ENCODE measurements at regions not wholly inside any gene's neighbourhood (a gene's known extent, or its start where the extent isn't known, plus 50 kb on each side); places are given as distances from the start of the nearest gene placed in this dataset.

DNA sequence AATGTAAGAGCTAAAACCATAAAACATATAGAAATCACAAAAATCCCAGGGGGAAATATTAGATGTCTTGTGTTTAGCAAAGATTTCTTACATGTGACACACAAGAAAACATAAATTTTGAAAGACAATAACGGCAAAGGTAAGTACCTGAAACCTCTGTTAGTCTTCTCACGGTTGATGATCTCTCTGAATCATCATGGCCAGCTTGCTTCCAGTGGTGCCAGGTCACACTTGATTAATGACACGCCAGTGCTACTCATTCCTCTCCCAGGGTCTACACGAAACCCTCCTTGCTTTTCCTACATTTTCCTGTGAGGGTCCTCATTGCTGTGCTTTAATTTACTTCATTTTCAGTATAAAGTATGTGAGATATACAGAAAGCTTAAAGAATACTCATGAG lies 114.4 kb upstream of the PARP11 start:
- no peak for DNase-seq

- no peak for DNase-seq
Observed at GRCh38 chr12:3980504-3981272, 107.5 kb upstream of the PARP11 start.

GRCh38 chr12:3977621-3978020 lies 104.4 kb upstream of the PARP11 start:
- no peak for DNase-seq

- DNase-seq: no peak
Observed at GRCh38 chr12:3976351-3976938, 103.2 kb upstream of the PARP11 start.

- DNase-seq: no peak
Observed at GRCh38 chr12:3975652-3976051, 102.5 kb upstream of the PARP11 start.

DNA sequence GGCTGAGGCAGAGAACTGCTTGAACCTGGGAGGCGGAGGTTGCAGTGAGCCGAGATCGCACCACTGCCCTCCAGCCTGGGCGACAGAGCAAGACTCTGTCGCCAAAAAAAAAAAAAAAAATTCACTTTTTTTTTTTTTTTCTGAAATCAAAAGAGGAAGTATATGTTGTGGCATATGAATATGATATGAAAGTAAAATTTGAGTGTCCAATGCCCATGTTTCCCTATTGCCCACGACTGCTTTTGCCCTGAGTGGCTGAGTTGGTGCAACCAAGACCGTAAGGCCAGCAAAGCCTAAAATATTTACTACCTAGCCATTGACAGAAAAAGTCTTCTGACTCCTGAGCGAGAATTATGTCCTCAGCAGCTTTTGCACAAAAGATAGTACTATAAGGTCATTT lies 101.7 kb upstream of the PARP11 start:
- no peak for DNase-seq

DNA sequence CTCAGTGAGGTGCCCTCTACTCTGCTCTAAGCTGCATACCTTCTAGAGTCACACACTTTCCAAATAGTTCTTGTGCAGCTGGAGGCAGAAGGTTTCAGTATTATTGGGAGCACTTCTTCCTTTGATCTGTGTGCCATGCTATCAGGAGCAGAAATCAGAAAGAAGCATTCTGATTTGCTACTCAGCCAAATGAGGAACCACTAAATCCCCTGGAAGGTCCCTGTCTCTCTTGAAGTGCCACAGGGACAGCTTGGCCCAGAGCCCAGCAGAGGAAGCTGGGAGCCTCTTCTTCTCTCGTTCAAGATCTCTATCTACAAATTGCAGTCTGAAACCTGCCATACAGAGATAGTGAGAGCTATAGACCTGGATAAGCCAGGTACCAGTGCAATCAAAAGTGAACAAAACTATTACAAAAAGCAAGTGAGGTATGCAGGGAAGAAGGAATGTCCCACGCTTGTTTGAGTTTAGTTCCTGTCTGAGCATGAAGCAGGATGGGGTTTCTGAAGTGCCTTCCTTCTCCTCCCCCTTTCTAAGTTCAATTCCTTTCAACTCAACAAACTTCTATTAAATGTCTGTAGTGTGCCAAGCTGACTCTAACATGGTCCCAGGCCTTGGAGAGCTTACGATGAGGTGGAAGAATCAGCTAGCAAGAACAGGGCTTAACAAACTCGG lies 100.9 kb upstream of the PARP11 start:
- DNase-seq: no peak

DNA sequence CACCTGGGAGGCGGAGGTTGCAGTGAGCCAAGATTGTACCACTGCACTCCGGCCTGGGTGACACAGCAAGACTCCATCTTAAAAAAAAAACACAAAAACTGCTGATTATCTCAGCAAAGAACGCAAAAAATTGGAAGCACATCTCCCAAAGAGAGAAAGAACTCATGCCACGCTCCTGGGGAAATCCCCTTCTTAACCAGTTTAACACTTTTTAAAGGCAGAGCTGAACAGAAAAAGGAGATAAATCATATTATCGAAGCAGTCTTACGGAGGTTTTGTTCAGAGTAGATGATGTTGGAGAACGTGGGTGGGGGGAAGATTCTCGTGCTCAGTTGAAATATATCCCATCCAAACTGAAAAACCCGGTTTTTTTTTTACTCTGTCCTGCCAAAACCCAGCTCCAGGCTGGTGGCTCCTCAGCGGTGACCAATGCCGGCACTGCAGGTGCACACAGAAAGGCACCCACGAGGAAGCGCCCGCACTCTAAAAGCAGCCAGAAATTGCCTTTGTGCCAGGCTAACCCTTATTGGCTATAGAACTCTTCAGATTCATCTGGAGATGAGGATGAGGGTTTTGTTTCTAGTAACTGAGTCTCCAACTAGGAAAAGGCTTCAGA lies 100.2 kb upstream of the PARP11 start:
- no peak for DNase-seq

- no peak for DNase-seq
Observed at GRCh38 chr12:3972576-3972975, 99.4 kb upstream of the PARP11 start.

DNA sequence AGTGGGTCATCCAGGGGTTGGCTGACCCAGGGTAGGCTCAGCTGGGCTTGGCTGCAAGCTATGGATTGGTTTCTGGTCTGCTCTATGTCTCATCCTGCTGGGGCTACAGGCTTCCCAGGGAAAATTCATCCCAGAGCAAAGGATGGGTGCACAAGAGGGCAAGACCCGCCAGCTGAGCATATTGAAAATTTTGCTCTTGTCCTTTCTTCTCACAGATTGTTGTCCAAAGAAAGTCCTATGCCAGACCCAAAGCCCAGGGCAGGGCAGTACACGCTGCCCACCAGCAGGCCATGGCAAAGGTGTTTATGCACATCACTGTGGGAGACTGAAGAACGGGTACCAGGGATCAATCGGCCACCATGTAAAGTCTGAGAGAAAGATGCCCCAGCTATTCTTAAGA lies 95.3 kb upstream of the PARP11 start:
- DNase-seq: no peak

GRCh38 chr12:3967556-3968160 lies 94.5 kb upstream of the PARP11 start:
- DNase-seq: no peak

- no peak for DNase-seq
Observed at GRCh38 chr12:3966376-3966775, 93.2 kb upstream of the PARP11 start.

GRCh38 chr12:3965046-3965445 lies 91.8 kb upstream of the PARP11 start:
- DNase-seq: no peak

GRCh38 chr12:3964439-3964838 lies 91.2 kb upstream of the PARP11 start:
- DNase-seq: peak; percentile 15

GRCh38 chr12:3962631-3963483 lies 89.7 kb upstream of the PARP11 start:
- DNase-seq: no peak

DNA sequence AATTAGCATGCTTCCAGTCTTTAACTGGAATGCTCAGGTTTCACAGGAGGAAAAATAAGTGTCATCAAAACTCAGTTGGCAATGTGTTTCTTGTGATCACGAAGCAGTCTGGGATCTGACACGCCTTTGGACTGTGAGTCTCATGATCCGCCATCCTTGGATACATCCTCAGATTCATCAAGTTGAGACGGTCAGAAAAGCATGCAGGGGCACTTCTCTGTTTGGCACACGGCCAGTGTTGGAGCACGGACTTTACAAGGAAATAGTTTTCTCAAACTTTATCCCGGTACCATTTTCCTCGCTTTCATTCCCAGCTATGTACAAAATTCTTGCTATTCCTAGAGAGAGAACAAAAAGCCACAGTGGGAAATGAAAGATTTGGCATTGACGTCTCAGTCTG lies 88.4 kb upstream of the PARP11 start:
- DNase-seq: no peak

DNA sequence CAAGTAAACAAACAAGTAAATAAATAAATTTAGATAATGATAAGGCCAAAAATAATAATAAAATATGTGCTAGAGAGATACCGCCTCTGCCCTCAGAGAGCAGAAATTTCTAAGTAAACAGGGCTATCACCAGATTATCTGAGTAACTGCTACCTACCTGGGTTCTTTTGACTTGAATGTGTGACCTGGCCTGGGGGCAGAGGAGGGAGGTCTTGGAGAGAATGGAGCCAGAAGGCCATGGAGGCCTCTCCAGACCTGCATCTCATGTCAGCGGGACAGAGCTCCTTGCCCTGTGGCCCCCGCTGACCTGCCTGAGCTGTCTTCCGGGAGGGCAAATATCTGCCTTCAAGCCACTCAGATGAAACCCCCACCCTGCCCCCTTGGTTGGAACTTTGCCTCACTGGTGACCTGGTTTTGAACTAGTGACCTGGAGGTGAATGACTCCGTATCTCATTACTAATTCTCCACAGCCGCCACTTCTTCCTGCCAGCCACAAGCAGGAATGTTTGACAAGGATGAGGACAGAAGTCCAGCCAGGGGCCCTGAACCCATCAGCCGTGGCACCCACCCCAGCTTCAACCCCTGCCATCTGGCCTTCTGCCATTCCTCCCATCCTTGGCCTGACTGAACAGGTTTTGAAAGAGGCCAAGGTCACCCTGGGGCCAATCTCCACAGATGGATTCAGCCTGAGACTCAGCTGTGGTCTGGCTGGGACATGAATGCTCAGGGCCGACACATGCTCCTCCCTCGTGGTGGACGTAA lies 86.8 kb upstream of the PARP11 start:
- DNase-seq: no peak

DNA sequence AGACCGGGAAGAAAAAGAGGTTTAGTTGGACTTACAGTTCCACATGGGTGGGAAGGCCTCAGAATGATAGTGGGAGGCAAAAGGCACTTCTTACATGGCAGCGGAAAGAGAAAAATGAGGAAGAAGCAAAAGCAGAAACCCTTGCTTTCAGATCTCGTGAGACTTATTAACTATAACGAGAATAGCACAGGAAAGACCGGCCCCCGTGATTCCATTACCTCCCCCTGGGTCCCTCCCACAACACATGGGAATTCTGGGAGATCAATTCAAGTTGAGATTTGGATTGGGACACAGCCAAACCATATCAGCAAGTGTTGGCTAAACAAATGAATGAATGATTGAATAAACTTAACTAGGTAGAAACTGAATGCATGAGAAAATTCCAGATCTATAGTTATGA lies 85.3 kb upstream of the PARP11 start:
- no peak for DNase-seq

- no peak for DNase-seq
Observed at GRCh38 chr12:3951380-3952135, 78.4 kb upstream of the PARP11 start.

GRCh38 chr12:3950714-3951320 lies 77.6 kb upstream of the PARP11 start:
- DNase-seq: no peak
